Neural progenitor cell (in vitro differentiated cells): ENCODE measurements at regions not wholly inside any gene's neighbourhood (a gene's known extent, or its start where the extent isn't known, plus 50 kb on each side); places are given as distances from the start of the nearest gene placed in this dataset.
"Not testable (repeated sequence)": the region's sequence is repeated elsewhere in the genome, so short reads cannot be mapped to it uniquely, and the experiment has no call there.

Source experiments
- DNase-seq: peaks from one replicate; pipeline ENCODE4 v3.0.0-alpha.2; 2016; ENCODE audit warnings: low spot score
- H2AFZ ChIP-seq: fragments of 200-600 bp; sonication (generic); replicated peaks from 2 replicates; pipeline ENCODE4 v1.6.1; 2016; ENCODE audit warnings: antibody characterized with exemption
- H3F3A ChIP-seq: fragments of 200-600 bp; sonication (generic); 2 replicates; pipeline ENCODE4 v1.6.1; 2016; ENCODE audit warnings: antibody characterized with exemption, low read depth
- H3K27ac ChIP-seq: fragments of 200-600 bp; sonication (generic); 2 replicates; pipeline ENCODE4 v1.5.1; 2016; ENCODE audit warnings: mild to moderate bottlenecking
- H3K27me3 ChIP-seq: fragments of 200-600 bp; sonication (generic); 2 replicates; pipeline ENCODE4 v1.6.1; 2016; ENCODE audit warnings: mild to moderate bottlenecking, moderate library complexity
- H3K36me3 ChIP-seq: fragments of 200-600 bp; sonication (generic); 2 replicates; pipeline ENCODE4 v1.5.1; 2016
- H3K4me1 ChIP-seq: fragments of 200-600 bp; sonication (generic); 2 replicates; pipeline ENCODE4 v1.6.1; 2016; ENCODE audit warnings: mixed run types
- H3K4me2 ChIP-seq: fragments of 200-600 bp; sonication (generic); 2 replicates; pipeline ENCODE4 v1.6.1; 2016
- H3K4me3 ChIP-seq: fragments of 200-600 bp; sonication (generic); 2 replicates; pipeline ENCODE4 v1.5.1; 2016
- H3K79me2 ChIP-seq: fragments of 200-600 bp; sonication (generic); 2 replicates; pipeline ENCODE4 v1.6.1; 2016; ENCODE audit warnings: low read depth
- H3K9ac ChIP-seq: fragments of 200-600 bp; sonication (generic); 2 replicates; pipeline ENCODE4 v1.6.1; 2016
- H3K9me3 ChIP-seq: fragments of 200-600 bp; sonication (generic); 2 replicates; pipeline ENCODE4 v1.5.1; 2016; ENCODE audit warnings: low read depth
- H4K20me1 ChIP-seq: fragments of 200-600 bp; sonication (generic); 2 replicates; pipeline ENCODE4 v1.6.1; 2016; ENCODE audit warnings: low read depth
- H3K27ac Mint-ChIP-seq: 3 replicates; pipeline ENCODE4 v1.8.0; 2021; ENCODE audit warnings: mixed read lengths
- H3K27me3 Mint-ChIP-seq: 2 replicates; pipeline ENCODE4 v1.8.0; 2022; ENCODE audit warnings: low read depth, mild to moderate bottlenecking, inconsistent platforms, moderate library complexity, mixed read lengths; ENCODE audit not compliant: insufficient read depth
- H3K36me3 Mint-ChIP-seq: 3 replicates; pipeline ENCODE4 v1.8.0; 2021; ENCODE audit warnings: mixed read lengths
- H3K4me1 Mint-ChIP-seq: 3 replicates; pipeline ENCODE4 v1.8.0; 2021; ENCODE audit warnings: mixed read lengths
- H3K4me3 Mint-ChIP-seq: 3 replicates; pipeline ENCODE4 v1.8.0; 2021; ENCODE audit warnings: mild to moderate bottlenecking, moderate library complexity, mixed read lengths
- H3K9me3 Mint-ChIP-seq: 3 replicates; pipeline ENCODE4 v1.8.0; 2020; ENCODE audit warnings: mixed read lengths
- EZH2 ChIP-seq: fragments of 200-600 bp; sonication (generic); IDR thresholded peaks from 2 replicates; pipeline ENCODE4 v1.6.1; 2017; ENCODE audit warnings: antibody characterized with exemption, mild to moderate bottlenecking, moderate library complexity
- EZH2phosphoT487 ChIP-seq: fragments of 200-600 bp; sonication (generic); IDR thresholded peaks from 2 replicates; pipeline ENCODE4 v1.6.1; 2017; ENCODE audit warnings: antibody characterized with exemption
- TF ChIP-seq, protein P1 (sequence below): fragments of 200-600 bp; sonication (generic); IDR thresholded peaks from 2 replicates; pipeline ENCODE4 v1.5.1; 2017; ENCODE audit warnings: antibody characterized with exemption, mild to moderate bottlenecking

DNA sequence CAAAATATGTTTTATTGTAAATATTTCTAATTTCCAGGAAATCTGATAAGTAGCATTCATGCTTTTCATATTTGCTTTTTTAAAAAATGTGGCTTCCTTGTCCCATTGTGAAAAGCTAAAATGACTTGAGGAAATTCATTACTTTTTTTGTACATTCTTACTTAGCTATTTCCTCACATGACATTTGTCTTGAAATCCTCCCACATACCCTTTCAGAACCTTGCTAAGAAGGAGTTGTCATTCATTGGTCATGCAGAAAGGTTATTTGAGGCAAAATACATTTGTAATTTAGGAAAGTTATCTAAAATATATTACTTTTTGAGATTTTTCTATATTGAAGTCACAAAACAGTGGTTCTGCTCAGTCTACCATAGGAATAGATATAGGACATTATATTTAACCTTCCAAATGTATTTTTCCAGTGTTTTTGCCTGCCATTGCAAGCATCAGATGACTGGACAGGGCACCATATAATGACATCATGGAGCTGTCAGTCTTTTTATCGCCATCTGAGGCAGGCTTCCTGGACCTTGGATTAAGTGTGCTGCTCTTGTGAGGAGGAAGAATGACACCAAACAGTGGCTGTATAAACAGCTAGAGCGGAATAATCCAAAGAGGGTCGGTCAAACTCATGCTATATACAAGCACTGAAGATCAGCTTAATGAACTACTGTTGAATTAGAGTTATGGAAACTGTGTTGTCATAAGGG is 109.4 kb upstream of the HCRTR2 start:
- no peak overlapping the region for H3K4me3 Mint-ChIP-seq

GRCh38 chr6:55069132-55069781 is 105.1 kb upstream of the HCRTR2 start:
- peak; percentile 68 for DNase-seq
- Mint-ChIP-seq H3K27ac (no peak overlapping the region), H3K4me3 (no peak overlapping the region), H3K36me3 (no peaks in the 10 kb centered on the region), H3K9me3 (no peaks in the 10 kb centered on the region), H3K27me3 (no peaks in the 10 kb centered on the region), H3K4me1 (no peaks in the 10 kb centered on the region)
- no peak overlapping the region for H3K9ac ChIP-seq
- H3K36me3 ChIP-seq, result no peaks in the 10 kb centered on the region
- no peak overlapping the region for H3K4me2 ChIP-seq
- no peak overlapping the region for H3K27ac ChIP-seq
- no peak overlapping the region for H2AFZ ChIP-seq
- H3K79me2 ChIP-seq, result no peaks in the 10 kb centered on the region
- H3K4me3 ChIP-seq, result no peak overlapping the region
- H3F3A ChIP-seq, result no peaks in the 10 kb centered on the region
- TF ChIP-seq EZH2 (no peak), EZH2phosphoT487 (no peak)
- TF ChIP-seq, protein P1, sequence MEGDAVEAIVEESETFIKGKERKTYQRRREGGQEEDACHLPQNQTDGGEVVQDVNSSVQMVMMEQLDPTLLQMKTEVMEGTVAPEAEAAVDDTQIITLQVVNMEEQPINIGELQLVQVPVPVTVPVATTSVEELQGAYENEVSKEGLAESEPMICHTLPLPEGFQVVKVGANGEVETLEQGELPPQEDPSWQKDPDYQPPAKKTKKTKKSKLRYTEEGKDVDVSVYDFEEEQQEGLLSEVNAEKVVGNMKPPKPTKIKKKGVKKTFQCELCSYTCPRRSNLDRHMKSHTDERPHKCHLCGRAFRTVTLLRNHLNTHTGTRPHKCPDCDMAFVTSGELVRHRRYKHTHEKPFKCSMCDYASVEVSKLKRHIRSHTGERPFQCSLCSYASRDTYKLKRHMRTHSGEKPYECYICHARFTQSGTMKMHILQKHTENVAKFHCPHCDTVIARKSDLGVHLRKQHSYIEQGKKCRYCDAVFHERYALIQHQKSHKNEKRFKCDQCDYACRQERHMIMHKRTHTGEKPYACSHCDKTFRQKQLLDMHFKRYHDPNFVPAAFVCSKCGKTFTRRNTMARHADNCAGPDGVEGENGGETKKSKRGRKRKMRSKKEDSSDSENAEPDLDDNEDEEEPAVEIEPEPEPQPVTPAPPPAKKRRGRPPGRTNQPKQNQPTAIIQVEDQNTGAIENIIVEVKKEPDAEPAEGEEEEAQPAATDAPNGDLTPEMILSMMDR, result peak; percentile 79
- H3K4me1 ChIP-seq, result no peaks in the 10 kb centered on the region
- H3K27me3 ChIP-seq, result no peaks in the 10 kb centered on the region
- H4K20me1 ChIP-seq, result no peaks in the 10 kb centered on the region
- H3K9me3 ChIP-seq, result no peaks in the 10 kb centered on the region

More for the DNA sequence above, 109.4 kb upstream of the HCRTR2 start:
- Mint-ChIP-seq H3K4me1 (no peaks in the 10 kb centered on the region), H3K36me3 (no peaks in the 10 kb centered on the region), H3K27me3 (no peaks in the 10 kb centered on the region), H3K27ac (no peak overlapping the region), H3K9me3 (peaks cover 2% of the 10 kb centered on the region)
- Histone ChIP-seq H3K79me2 (no peaks in the 10 kb centered on the region), H3K27ac (no peak overlapping the region), H4K20me1 (no peaks in the 10 kb centered on the region), H3K36me3 (peaks cover 2% of the 10 kb centered on the region), H3F3A (no peaks in the 10 kb centered on the region), H3K9ac (no peak overlapping the region), H3K4me2 (no peak overlapping the region), H3K4me3 (no peak overlapping the region), H3K4me1 (no peaks in the 10 kb centered on the region), H2AFZ (no peak overlapping the region), H3K27me3 (no peaks in the 10 kb centered on the region), H3K9me3 (no peaks in the 10 kb centered on the region)
- TF ChIP-seq EZH2, result no peak
- TF ChIP-seq EZH2phosphoT487, result no peak
- TF ChIP-seq, protein P1, result no peak
- DNase-seq, result no peak

DNA sequence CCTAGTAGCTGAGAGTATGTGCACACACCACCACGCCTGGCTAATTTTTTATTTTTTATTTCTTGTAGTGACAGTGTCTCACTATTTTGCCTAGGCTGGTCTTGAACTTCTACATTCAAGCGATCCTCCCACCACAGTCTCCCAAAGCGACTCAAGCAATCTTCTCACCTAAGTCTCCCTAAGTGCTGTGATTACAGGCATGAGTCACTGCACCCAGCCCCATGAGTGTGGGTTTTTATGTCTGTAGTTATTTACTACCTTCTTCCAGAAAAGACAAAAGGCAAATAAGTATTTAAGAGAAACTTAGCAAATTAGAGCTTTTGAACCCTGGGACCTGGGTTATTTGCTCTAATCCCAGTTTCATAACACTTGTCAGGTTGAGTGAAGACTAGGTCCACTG is 92.3 kb upstream of the HCRTR2 start:
- Histone ChIP-seq H3K36me3 (no peaks in the 10 kb centered on the region), H3K79me2 (no peaks in the 10 kb centered on the region), H3K4me3 (no peak overlapping the region), H3K9me3 (no peaks in the 10 kb centered on the region), H3K9ac (no peak overlapping the region), H3F3A (no peaks in the 10 kb centered on the region), H2AFZ (no peak overlapping the region), H3K4me1 (no peaks in the 10 kb centered on the region), H3K27ac (no peak overlapping the region), H3K4me2 (no peak overlapping the region), H4K20me1 (no peaks in the 10 kb centered on the region), H3K27me3 (no peaks in the 10 kb centered on the region)
- Mint-ChIP-seq H3K9me3 (no peaks in the 10 kb centered on the region), H3K36me3 (no peaks in the 10 kb centered on the region), H3K27me3 (no peaks in the 10 kb centered on the region), H3K4me1 (no peaks in the 10 kb centered on the region), H3K4me3 (no peak overlapping the region), H3K27ac (no peak overlapping the region)
- TF ChIP-seq, protein P1, result no peak
- no peak for TF ChIP-seq EZH2
- no peak for TF ChIP-seq EZH2phosphoT487
- DNase-seq, result no peak

DNA sequence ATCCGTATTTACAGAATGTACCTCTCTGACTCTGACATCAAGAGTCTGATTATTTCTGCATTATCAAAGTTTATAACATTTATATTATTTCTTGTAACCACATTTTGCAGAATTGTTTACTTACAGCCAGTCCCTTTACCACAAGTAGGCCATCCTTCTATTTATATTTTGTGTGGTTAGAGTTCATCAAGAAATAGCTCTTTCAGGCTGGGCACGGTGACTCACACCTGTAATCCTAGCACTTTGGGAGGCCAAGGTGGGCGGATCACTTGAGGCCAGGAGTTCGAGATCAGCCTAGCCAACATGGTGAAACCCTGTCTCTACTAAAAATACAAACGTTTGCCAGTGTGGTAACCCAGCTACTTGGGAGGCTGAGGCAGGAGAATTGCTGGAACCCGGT is 86.3 kb upstream of the HCRTR2 start:
- H3K4me3 ChIP-seq, H2AFZ ChIP-seq, H3K9ac ChIP-seq, H3K9me3 ChIP-seq, H3K4me2 ChIP-seq, H3F3A ChIP-seq, H3K36me3 Mint-ChIP-seq, H3K27me3 ChIP-seq, H3K4me1 ChIP-seq, DNase-seq, H3K4me3 Mint-ChIP-seq, H3K27ac Mint-ChIP-seq, H3K9me3 Mint-ChIP-seq, H3K79me2 ChIP-seq, H3K36me3 ChIP-seq, H3K27ac ChIP-seq, H4K20me1 ChIP-seq, H3K27me3 Mint-ChIP-seq, H3K4me1 Mint-ChIP-seq: not testable (repeated sequence)
